Pancreas (tissue), 10 donors: ENCODE measurements at regions not wholly inside any gene's neighbourhood (a gene's known extent, or its start where the extent isn't known, plus 50 kb on each side); places are given as distances from the start of the nearest gene placed in this dataset.

Source experiments
- ATAC-seq, 4 donors: fragments of 200-7000 bp; cut with Tn5 transposase; one replicate each; pipeline versions ENCODE4 v1.8.0 to v1.9.1; 2020; ENCODE audit warnings: mild to moderate bottlenecking in 4 of 4, moderate library complexity in 4 of 4
- DNase-seq, 6 donors: peaks; one replicate each; pipeline ENCODE4 v3.0.0-alpha.2; 2020
- FAIRE-seq: peaks from 2 replicates; lab custom pipeline; 2012; peaks lifted over from hg19 to GRCh38; lab: Jason Lieb, UNC
- H3K27ac ChIP-seq, 4 donors: fragments of 200-600 bp; sonication (generic); 1 replicate in 3 of 4; 2 replicates in 1 of 4; pipeline versions ENCODE4 v1.5.0 to v1.8.0; 2020
- H3K27me3 ChIP-seq, 4 donors: fragments of 200-600 bp; one replicate each; pipeline ENCODE4 v1.8.0; 2021
- H3K36me3 ChIP-seq, 3 donors: fragments of 200-600 bp; sonication (generic) in 1 of 3; one replicate each; pipeline versions ENCODE4 v1.5.0 to v1.8.0; 2020 to 2021
- H3K4me1 ChIP-seq, 3 donors: fragments of 200-600 bp; one replicate each; pipeline ENCODE4 v1.8.0; 2021
- H3K4me3 ChIP-seq, 4 donors: fragments of 200-600 bp; sonication (generic) in 2 of 4; one replicate each; pipeline versions ENCODE4 v1.5.0 to v1.8.0; 2020 to 2021
- H3K9me3 ChIP-seq, 4 donors: fragments of 200-600 bp; one replicate each; pipeline ENCODE4 v1.8.0; 2021
- WGBS, 2 donors: extraction: QIAGEN DNeasy Blood & Tissue Kit; methylation state at CpG; one replicate each; pipeline ENCODE4 v1.1.7; 2013; 5-methylcytosine and 5-hydroxymethylcytosine counted together
- intact Hi-C, 3 donors: fragments of 100-400 bp; cut with DNase I; formaldehyde crosslinking; loops; one replicate each; pipeline versions ENCODE4 v1.11.1 to v1.14.2; 2022
- TF ChIP-seq, protein P1 (sequence below), 4 donors: fragments of 200-600 bp; sonication (generic) in 3 of 4; IDR thresholded peaks; one replicate each; pipeline versions ENCODE4 v1.5.0 to v1.8.0; 2021; ENCODE audit warnings: antibody characterized with exemption in 4 of 4
- donor health status: healthy with polysubstance abuse.
- donor health status: DM: no; HTN: no; CAD: no; lungs with moderate emphysema.
- donor health status: DM: no; HTN: no; CAD: no.
- donor health status: control.
- donor health status: control.
- donor health status: Bipolar disorder and iron deficiency.
- donor health status: DM: yes; HTN: yes; CAD: no.
- donor health status: DM: no; HTN: no; CAD: no.
- donor health status: DM: no; HTN: no; CAD: no.
- donor health status: DM: yes; HTN: yes; CAD: no.

DNA sequence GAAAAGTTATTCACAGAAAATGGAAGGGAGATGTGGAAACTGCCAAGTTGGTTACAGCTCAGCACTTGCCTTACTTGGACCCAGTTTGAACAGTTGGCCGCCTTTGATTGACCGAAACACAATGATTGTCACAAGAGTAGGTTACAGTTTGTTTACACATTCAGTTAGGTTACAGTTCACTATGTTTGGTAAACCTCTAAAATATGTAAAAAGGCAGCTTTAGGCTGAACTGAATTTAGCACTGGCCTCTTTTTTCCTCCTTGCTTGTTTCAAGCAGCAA lies 116.2 kb downstream of the OLIG3 start:
- H3K4me1 ChIP-seq, result no peaks in the 10 kb centered on the region
- no peaks in the 10 kb centered on the region for H3K36me3 ChIP-seq
- H3K27me3 ChIP-seq, result no peaks in the 10 kb centered on the region
- no peaks in the 10 kb centered on the region for H3K9me3 ChIP-seq
- no peak overlapping the region for H3K27ac ChIP-seq
- TF ChIP-seq, protein P1, sequence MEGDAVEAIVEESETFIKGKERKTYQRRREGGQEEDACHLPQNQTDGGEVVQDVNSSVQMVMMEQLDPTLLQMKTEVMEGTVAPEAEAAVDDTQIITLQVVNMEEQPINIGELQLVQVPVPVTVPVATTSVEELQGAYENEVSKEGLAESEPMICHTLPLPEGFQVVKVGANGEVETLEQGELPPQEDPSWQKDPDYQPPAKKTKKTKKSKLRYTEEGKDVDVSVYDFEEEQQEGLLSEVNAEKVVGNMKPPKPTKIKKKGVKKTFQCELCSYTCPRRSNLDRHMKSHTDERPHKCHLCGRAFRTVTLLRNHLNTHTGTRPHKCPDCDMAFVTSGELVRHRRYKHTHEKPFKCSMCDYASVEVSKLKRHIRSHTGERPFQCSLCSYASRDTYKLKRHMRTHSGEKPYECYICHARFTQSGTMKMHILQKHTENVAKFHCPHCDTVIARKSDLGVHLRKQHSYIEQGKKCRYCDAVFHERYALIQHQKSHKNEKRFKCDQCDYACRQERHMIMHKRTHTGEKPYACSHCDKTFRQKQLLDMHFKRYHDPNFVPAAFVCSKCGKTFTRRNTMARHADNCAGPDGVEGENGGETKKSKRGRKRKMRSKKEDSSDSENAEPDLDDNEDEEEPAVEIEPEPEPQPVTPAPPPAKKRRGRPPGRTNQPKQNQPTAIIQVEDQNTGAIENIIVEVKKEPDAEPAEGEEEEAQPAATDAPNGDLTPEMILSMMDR (IDR thresholded peaks at IDR 0.05), result no peak
- DNase-seq, result no peak
- 87 to 91% methylated on average over 2 of the region's 2 CpGs for WGBS, 2 donors
- H3K4me3 ChIP-seq, result no peak overlapping the region
- intact Hi-C loops, result no loop called here
- no peak for FAIRE-seq
- ATAC-seq, result no peak

DNA sequence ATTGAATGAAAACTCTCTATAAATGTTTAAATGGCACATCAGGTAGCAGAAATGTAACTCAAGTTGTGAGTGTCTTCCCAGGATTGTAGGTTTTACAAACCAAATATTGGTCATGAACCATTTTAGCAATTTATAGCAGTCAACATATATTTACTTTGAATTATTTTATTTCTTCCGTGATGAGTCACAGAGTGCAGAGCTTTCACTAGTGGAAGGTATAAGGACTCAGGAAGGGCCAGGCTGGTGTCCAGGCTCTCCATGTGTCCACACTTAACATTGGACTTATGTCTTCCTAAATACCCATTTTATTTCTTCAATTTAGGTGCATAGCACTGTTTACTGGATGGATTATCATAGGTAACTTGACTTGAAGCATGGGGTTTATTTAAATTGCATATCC lies 120.9 kb downstream of the OLIG3 start:
- 97 to 100% methylated on average over 1 of the region's 1 CpG for WGBS, 2 donors
- no peaks in the 10 kb centered on the region for H3K4me1 ChIP-seq
- no peak for FAIRE-seq
- ATAC-seq, result no peak
- no peaks in the 10 kb centered on the region for H3K27me3 ChIP-seq
- no peaks in the 10 kb centered on the region for H3K36me3 ChIP-seq
- H3K27ac ChIP-seq, result no peak overlapping the region
- H3K9me3 ChIP-seq, result no peaks in the 10 kb centered on the region
- DNase-seq, result no peak
- H3K4me3 ChIP-seq, result no peak overlapping the region
- TF ChIP-seq, protein P1 (IDR thresholded peaks at IDR 0.05), result no peak
- intact Hi-C loops, result no loop called here

DNA sequence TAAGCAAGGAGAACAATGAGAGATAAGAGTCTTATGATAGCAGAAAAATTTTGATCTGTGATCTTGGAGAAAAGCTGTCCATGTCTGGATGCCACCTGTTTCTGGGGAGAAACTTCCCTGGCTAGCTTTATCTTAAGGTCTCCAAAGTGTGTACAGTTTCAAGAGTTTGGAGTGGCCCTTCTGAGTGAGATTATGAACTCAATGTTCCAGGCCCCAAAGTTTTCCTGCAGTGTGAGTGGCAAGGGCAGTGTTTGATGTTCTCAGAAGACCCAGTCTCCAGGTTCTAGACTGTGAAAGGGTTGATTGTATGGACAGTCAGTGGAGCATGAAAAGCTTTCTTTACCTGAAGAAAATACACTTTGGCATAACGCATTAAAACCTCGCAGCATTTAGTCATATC lies 121.7 kb downstream of the OLIG3 start:
- Histone ChIP-seq H3K36me3 (no peaks in the 10 kb centered on the region), H3K4me1 (no peaks in the 10 kb centered on the region), H3K4me3 (no peak overlapping the region), H3K27me3 (no peaks in the 10 kb centered on the region), H3K9me3 (no peaks in the 10 kb centered on the region), H3K27ac (no peak overlapping the region)
- ATAC-seq (no peak), FAIRE-seq (no peak), DNase-seq (no peak)
- 85% methylated on average over 2 of the region's 2 CpGs for WGBS, 2 donors
- intact Hi-C loops, result no loop called here
- TF ChIP-seq, protein P1 (IDR thresholded peaks at IDR 0.05), result no peak

DNA sequence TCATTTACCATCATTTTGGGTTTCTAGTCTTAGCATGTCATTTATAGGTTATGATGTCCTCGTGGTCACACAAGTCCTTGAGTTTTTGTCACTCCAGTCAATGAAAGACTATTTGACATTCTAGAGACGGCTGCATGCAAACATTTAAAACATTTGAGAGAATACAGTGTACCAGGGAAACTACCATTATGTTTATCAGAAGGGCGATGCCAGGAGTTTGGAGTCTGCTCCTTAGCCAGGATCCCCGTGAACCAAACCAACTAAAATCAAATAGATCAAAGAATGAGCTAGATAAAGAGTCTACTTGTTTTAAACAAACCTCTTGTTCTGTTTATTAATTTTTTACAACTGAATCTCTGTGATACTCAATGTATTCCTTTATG lies 122.6 kb downstream of the OLIG3 start:
- ATAC-seq, result no peak
- 64 to 69% methylated on average over 4 of the region's 4 CpGs for WGBS, 2 donors
- intact Hi-C loops, result no loop called here

DNA sequence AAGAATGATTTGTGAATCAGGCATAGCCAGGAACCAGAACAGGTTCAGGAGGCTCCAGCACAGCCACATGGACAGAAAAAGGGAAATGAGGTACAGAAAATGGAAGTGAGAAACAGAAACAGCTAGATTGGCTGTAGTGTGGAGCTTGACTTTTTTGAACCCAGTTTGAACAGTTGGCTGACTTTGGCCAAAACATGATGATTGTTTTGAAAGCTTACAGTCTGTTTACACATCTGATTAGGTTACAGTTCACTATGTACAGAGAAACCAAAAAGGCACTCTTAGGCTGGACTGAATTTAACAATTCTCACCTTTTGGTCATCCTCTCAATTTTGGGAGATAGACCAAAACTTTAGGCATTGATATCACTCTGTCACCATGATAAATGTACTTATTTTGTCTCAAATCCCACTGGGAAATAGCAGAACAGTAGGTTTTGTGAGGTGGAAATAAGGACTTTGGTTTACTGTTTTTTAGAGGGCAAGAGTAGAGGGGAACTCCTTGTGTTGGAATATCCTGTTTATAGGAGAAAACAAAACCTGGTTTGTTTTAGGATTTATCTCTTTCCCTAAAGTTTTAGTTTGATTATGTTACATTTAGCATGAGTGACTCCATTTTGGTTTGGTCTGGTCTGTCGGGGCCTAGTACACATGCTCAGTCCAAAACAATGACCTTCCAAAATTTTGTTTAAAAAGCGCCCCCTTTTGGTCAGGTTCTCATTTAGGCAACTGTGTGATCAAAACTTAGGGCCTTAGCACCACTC lies 123.1 kb downstream of the OLIG3 start:
- TF ChIP-seq, protein P1 (IDR thresholded peaks at IDR 0.05), result no peak

More for the DNA sequence above, 122.6 kb downstream of the OLIG3 start:
- TF ChIP-seq, protein P1 (IDR thresholded peaks at IDR 0.05), result no peak
- no peak for FAIRE-seq
- no peak for DNase-seq
- Histone ChIP-seq H3K4me3 (no peak overlapping the region), H3K4me1 (no peaks in the 10 kb centered on the region), H3K36me3 (no peaks in the 10 kb centered on the region), H3K27me3 (no peaks in the 10 kb centered on the region), H3K27ac (no peak overlapping the region), H3K9me3 (no peaks in the 10 kb centered on the region)

More for the DNA sequence above, 123.1 kb downstream of the OLIG3 start:
- ATAC-seq (peak in 1 of 4 donors; percentile 31), FAIRE-seq (no peak), DNase-seq (no peak)
- Histone ChIP-seq H3K27ac (no peak overlapping the region), H3K9me3 (no peaks in the 10 kb centered on the region), H3K27me3 (no peaks in the 10 kb centered on the region), H3K4me1 (no peaks in the 10 kb centered on the region), H3K36me3 (no peaks in the 10 kb centered on the region), H3K4me3 (no peak overlapping the region)
- WGBS, 2 donors, result 75 to 83% methylated on average over 2 of the region's 2 CpGs
- intact Hi-C loops, result no loop called here
